ENCODE measurements at regions not wholly inside any gene's neighbourhood (a gene's known extent, or its start where the extent isn't known, plus 50 kb on each side); places are given as distances from the start of the nearest gene placed in this dataset.

DNA sequence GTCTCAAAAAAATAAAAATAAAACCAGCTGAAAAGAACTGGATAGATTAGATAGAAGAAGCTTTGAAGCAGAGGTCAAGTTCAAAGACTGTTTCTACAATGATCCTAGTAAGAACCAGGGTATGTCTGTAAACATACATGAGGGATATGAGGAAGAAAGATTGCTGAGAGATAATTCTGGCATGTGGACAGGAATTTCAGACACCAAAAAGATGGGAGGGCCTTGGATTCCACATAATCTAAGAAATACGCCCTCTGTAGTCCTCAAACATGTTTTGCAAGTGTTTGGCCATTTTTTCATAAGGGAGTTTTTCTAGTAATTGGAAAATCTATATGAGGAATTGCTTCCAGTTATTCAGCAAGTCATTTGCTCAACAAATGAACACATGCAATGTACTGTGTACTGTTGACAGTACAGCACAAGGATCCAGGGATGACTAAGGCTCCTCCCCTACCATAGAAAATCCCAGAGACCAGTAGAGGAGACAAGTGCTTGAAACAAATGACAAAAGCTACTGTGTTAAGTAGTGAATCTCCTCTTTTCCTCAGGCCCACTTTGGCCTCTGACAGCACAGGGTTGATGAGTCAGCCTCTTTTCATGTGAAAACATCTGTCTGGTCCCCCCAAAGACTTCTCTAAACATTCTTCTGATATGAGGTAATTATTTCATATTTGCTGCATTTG is 795.9 kb downstream of the MAFB start:
- no peak for TF ChIP-seq CTCF (conservative IDR thresholded peaks at IDR 0.05; ENCODE audit: low read depth, low read length)
- no peak overlapping the region for H3K4me3 ChIP-seq (ENCODE audit: low read depth, low read length)
- no peak for DNase-seq (ENCODE audit: low read depth)

DNA sequence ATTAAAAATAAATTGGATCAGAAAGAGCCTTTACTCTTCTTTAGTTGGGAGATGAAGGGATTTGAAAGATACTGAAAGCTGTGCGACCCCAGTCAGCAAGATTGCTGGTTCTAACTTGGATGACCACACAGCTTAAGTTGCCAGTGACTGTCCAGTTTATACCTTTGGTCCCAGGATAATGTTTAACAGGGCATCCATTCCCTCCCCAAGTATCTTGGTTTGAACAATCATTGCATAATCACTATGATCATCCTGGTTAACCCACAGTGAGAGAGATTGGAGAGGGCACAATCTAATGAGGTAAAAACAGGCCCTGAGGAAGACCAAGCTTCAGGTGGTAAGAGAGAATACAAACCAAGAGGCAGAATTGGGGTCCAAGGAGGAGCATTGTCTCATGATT is 798.3 kb downstream of the MAFB start:
- TF ChIP-seq CTCF (conservative IDR thresholded peaks at IDR 0.05; ENCODE audit: low read depth, low read length), result no peak
- H3K4me3 ChIP-seq (ENCODE audit: low read depth, low read length), result no peak overlapping the region
- no peak for DNase-seq (ENCODE audit: low read depth)

GRCh38 chr20:39888310-39888709 is 800.7 kb downstream of the MAFB start:
- H3K4me3 ChIP-seq (ENCODE audit: low read depth, low read length), result no peak overlapping the region
- TF ChIP-seq CTCF (conservative IDR thresholded peaks at IDR 0.05; ENCODE audit: low read depth, low read length), result no peak
- no peak for DNase-seq (ENCODE audit: low read depth)

DNA sequence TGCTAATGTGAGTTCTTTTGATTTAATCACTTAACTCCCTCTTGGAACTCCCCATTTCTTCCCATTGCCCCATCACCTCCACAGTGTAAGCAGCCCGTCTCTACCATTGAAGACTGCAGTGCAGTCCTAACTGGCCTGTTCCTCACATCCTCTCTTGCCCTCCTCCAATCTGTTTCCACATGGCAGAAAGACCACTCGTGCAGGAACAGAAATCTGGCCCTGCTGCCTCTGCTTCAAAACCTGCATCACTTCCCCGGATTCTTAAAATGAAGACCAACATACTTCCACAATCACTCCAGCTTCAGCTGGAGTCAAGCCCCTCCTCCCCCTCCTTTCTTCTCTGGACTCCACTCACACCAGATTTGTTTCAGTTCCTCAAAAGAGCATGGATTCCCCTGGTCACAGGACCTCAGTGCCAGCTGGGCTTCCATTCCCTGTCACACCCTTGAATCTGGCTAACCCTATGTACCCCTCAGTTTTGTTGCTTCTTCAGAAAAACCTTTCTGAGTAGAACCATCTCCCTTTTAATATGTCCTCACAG is 802.3 kb downstream of the MAFB start:
- H3K4me3 ChIP-seq (ENCODE audit: low read depth, low read length), result no peak overlapping the region
- DNase-seq (ENCODE audit: low read depth), result no peak
- TF ChIP-seq CTCF (conservative IDR thresholded peaks at IDR 0.05; ENCODE audit: low read depth, low read length), result no peak

DNA sequence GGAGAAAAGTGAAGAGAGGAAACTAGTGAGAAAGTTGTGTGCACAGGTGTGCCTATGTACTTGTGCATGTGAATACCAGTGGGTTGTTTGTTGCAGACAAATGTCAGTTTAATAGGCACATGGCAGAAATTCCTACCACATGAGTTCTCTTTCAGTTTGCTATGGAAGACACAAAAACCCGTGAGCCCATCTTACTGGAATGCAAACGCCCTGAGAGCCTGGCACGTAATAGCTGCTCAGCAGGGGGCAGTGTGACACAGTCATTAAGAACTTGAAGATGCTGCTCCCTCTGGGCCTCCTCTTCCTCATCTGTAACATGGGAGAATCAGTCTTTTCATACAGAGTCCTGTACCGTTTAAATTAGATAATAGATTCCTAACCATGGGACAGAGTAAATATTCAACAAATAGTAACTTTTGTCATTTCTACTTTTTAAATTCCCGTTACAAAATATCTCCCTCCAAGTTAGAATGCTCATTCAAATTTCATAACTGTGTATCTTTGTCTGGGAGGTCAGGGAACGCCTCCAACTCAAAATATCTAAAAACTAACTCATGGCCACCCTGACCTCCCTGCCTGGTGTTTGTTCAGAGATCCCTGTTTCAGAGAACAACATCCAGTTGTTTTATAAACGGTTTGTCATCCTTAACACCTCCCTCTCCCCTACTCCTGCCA is 802.9 kb downstream of the MAFB start:
- no peak overlapping the region for H3K4me3 ChIP-seq (ENCODE audit: low read depth, low read length)
- DNase-seq (ENCODE audit: low read depth), result peak; percentile 35
- TF ChIP-seq CTCF (conservative IDR thresholded peaks at IDR 0.05; ENCODE audit: low read depth, low read length), result peak; percentile 81

- no peak overlapping the region for H3K4me3 ChIP-seq (ENCODE audit: low read depth, low read length)
- TF ChIP-seq CTCF (conservative IDR thresholded peaks at IDR 0.05; ENCODE audit: low read depth, low read length), result no peak
- DNase-seq (ENCODE audit: low read depth), result no peak
Observed at GRCh38 chr20:39882806-39883205, 806.2 kb downstream of the MAFB start.

All from epithelial cell of proximal tubule (primary cell).